H1 (cell line): ENCODE measurements at regions not wholly inside any gene's neighbourhood (a gene's known extent, or its start where the extent isn't known, plus 50 kb on each side); places are given as distances from the start of the nearest gene placed in this dataset.

Source experiments
- CTCF ChIA-PET: fragments of 300-600 bp; sonication (Branson Sonifier 250); formaldehyde crosslinking; loops from one replicate; lab custom pipeline; 2021; ENCODE audit not compliant: partially characterized antibody; lab: Charles Lee
- POLR2A ChIA-PET: fragments of 300-600 bp; sonication (Branson Sonifier 250); formaldehyde crosslinking; loops from one replicate; lab custom pipeline; 2021; ENCODE audit warnings: inconsistent platforms; ENCODE audit not compliant: partially characterized antibody; lab: Charles Lee
- DNase-seq, 2 experiments: peaks; one replicate each; pipeline versions ENCODE4 v3.0.0 to v3.0.0-alpha.2; 2010 to 2022; ENCODE audit warnings: low spot score in 2 of 2, low read depth in 1 of 2, mixed read lengths in 1 of 2
- FAIRE-seq: peaks from 2 replicates; lab custom pipeline; 2011; peaks lifted over from hg19 to GRCh38; lab: Jason Lieb, UNC
- H2AFZ ChIP-seq: 2 replicates; pipeline ENCODE4 v1.8.1; 2012; ENCODE audit warnings: low read length, inconsistent platforms
- H2AK5ac ChIP-seq: 2 replicates; pipeline ENCODE4 v1.6.1; 2013; ENCODE audit warnings: low read depth, low read length
- H2BK120ac ChIP-seq: replicated peaks from 2 replicates; pipeline ENCODE3; 2013; ENCODE audit warnings: low read depth, low read length, inconsistent platforms
- H2BK12ac ChIP-seq: 2 replicates; pipeline ENCODE4 v1.6.1; 2013; ENCODE audit warnings: low read depth, low read length
- H2BK15ac ChIP-seq: 2 replicates; pipeline ENCODE4 v1.6.1; 2013; ENCODE audit warnings: low read length
- H2BK20ac ChIP-seq: 2 replicates; pipeline ENCODE4 v1.6.1; 2013; ENCODE audit warnings: low read length
- H2BK5ac ChIP-seq: 2 replicates; pipeline ENCODE4 v1.6.1; 2013; ENCODE audit warnings: low read depth, low read length
- H3K14ac ChIP-seq: 2 replicates; pipeline ENCODE4 v1.6.1; 2013; ENCODE audit warnings: inconsistent platforms; ENCODE audit not compliant: insufficient read length
- H3K18ac ChIP-seq: 2 replicates; pipeline ENCODE4 v1.6.1; 2013; ENCODE audit warnings: low read length; ENCODE audit errors: extremely low read depth
- H3K23ac ChIP-seq: 2 replicates; pipeline ENCODE4 v1.6.1; 2013; ENCODE audit warnings: inconsistent platforms; ENCODE audit not compliant: insufficient read length
- H3K23me2 ChIP-seq: 2 replicates; pipeline ENCODE4 v1.6.1; 2013; ENCODE audit warnings: low read depth, low read length
- H3K27ac ChIP-seq: 2 replicates; pipeline ENCODE4 v1.6.1; 2011; ENCODE audit warnings: low read depth, low read length, inconsistent platforms
- H3K27me3 ChIP-seq, 4 experiments: replicated peaks in 1 of 4; 1 replicate in 1 of 4; 2 replicates in 3 of 4; pipeline versions ENCODE4 v1.6.1 to v1.8.1; 2011 to 2013; ENCODE audit warnings: low read length in 3 of 4, mild to moderate bottlenecking in 3 of 4, inconsistent platforms in 2 of 4, mixed read lengths in 2 of 4, moderate library complexity in 1 of 4; ENCODE audit not compliant: control insufficient read depth in 3 of 4, insufficient read depth in 3 of 4; ENCODE audit errors: extremely low read depth in 1 of 4
- H3K36me3 ChIP-seq, 4 experiments: 2 replicates each; pipeline versions ENCODE4 v1.6.1 to v1.8.1; 2011 to 2013; ENCODE audit warnings: mild to moderate bottlenecking in 4 of 4, low read length in 3 of 4, moderate library complexity in 2 of 4, control low read depth in 1 of 4, inconsistent platforms in 1 of 4; ENCODE audit not compliant: insufficient read depth in 4 of 4, control insufficient read depth in 2 of 4
- H3K4ac ChIP-seq: replicated peaks from 2 replicates; pipeline ENCODE3; 2013; ENCODE audit warnings: low read length, low read depth, mixed read lengths, inconsistent platforms; ENCODE audit not compliant: insufficient read length
- H3K4me1 ChIP-seq, 4 experiments: replicated peaks in 1 of 4; 1 replicate in 1 of 4; 2 replicates in 3 of 4; pipeline versions ENCODE4 v1.6.1 to v1.8.1; 2011 to 2013; ENCODE audit warnings: low read length in 3 of 4, inconsistent platforms in 2 of 4, mixed read lengths in 1 of 4; ENCODE audit not compliant: insufficient read depth in 4 of 4, control insufficient read depth in 3 of 4
- H3K4me2 ChIP-seq, 2 experiments: 2 replicates each; pipeline versions ENCODE4 v1.6.1 to v1.8.1; 2011 to 2013; ENCODE audit warnings: low read depth in 2 of 2, low read length in 2 of 2, control low read depth in 1 of 2, inconsistent platforms in 1 of 2, mild to moderate bottlenecking in 1 of 2; ENCODE audit not compliant: insufficient read depth in 1 of 2
- H3K4me3 ChIP-seq, 4 experiments: fragments of 200-600, 300-600 bp in 1 of 4; sonication (generic), shearing (Covaris generic), sonication (Bioruptor Twin) in 1 of 4; 2 replicates each; pipeline versions ENCODE4 v1.5.1 to v1.8.1; 2011 to 2016; ENCODE audit warnings: low read length in 4 of 4, low read depth in 3 of 4, control low read depth in 2 of 4, inconsistent platforms in 2 of 4, mild to moderate bottlenecking in 2 of 4, mixed read lengths in 1 of 4, moderate library complexity in 1 of 4; ENCODE audit not compliant: insufficient read depth in 2 of 4; ENCODE audit errors: extremely low read depth in 1 of 4
- H3K56ac ChIP-seq: replicated peaks from 2 replicates; pipeline ENCODE3; 2013; ENCODE audit warnings: low read depth, mild to moderate bottlenecking, mixed read lengths, low read length, inconsistent platforms; ENCODE audit not compliant: insufficient read length
- H3K79me1 ChIP-seq: 2 replicates; pipeline ENCODE4 v1.6.1; 2013; ENCODE audit warnings: low read depth, low read length, control low read depth
- H3K79me2 ChIP-seq, 2 experiments: 2 replicates each; pipeline versions ENCODE4 v1.6.1 to v1.8.1; 2012 to 2013; ENCODE audit warnings: low read length in 2 of 2, mild to moderate bottlenecking in 2 of 2, inconsistent platforms in 1 of 2; ENCODE audit not compliant: insufficient read depth in 2 of 2, control insufficient read depth in 1 of 2
- H3K9ac ChIP-seq, 4 experiments: replicated peaks in 1 of 4; 1 replicate in 1 of 4; 2 replicates in 3 of 4; pipeline versions ENCODE4 v1.6.1 to v1.8.1; 2011 to 2013; ENCODE audit warnings: low read depth in 3 of 4, low read length in 3 of 4, control low read depth in 2 of 4, mild to moderate bottlenecking in 2 of 4, moderate library complexity in 2 of 4, inconsistent platforms in 1 of 4; ENCODE audit errors: extremely low read depth in 1 of 4
- H3K9me3 ChIP-seq, 2 experiments: 2 replicates each; pipeline versions ENCODE4 v1.6.1 to v1.8.1; 2012 to 2013; ENCODE audit warnings: mild to moderate bottlenecking in 2 of 2, moderate library complexity in 2 of 2, control low read depth in 1 of 2, inconsistent platforms in 1 of 2, low read depth in 1 of 2, low read length in 1 of 2, mixed read lengths in 1 of 2; ENCODE audit not compliant: insufficient read depth in 2 of 2
- H4K20me1 ChIP-seq, 2 experiments: replicated peaks in 1 of 2; 2 replicates each; pipeline versions ENCODE3 to v1.8.1; 2011 to 2013; ENCODE audit warnings: inconsistent platforms in 2 of 2, low read length in 2 of 2, mild to moderate bottlenecking in 1 of 2; ENCODE audit not compliant: insufficient read depth in 2 of 2, control insufficient read depth in 1 of 2
- H4K5ac ChIP-seq: 2 replicates; pipeline ENCODE4 v1.6.1; 2013; ENCODE audit warnings: low read length, low read depth, mixed read lengths, inconsistent platforms; ENCODE audit not compliant: insufficient read length
- H4K8ac ChIP-seq: 2 replicates; pipeline ENCODE4 v1.8.0; 2013; ENCODE audit warnings: mild to moderate bottlenecking, moderate library complexity, low read length, inconsistent platforms; ENCODE audit not compliant: insufficient read depth; ENCODE audit errors: extremely low read depth
- H4K91ac ChIP-seq: replicated peaks from 2 replicates; pipeline ENCODE3; 2013; ENCODE audit warnings: low read length, mixed read lengths, inconsistent platforms; ENCODE audit not compliant: insufficient read length
- BCL11A ChIP-seq, 2 experiments: IDR thresholded peaks; one replicate each; pipeline ENCODE4 v1.6.1; 2011; ENCODE audit warnings: low read depth in 2 of 2, low read length in 2 of 2, mild to moderate bottlenecking in 2 of 2
- WGBS, 2 experiments: shearing (Covaris generic) in 1 of 2; methylation state at CpG; one replicate each; pipeline versions ENCODE4 v1.1.6 to v1.1.7; 2013 to 2015; ENCODE audit warnings: low lambda C conversion rate in 2 of 2, mixed read lengths in 2 of 2, inconsistent platforms in 1 of 2, low coverage in 1 of 2, missing lambda C conversion rate in 1 of 2; ENCODE audit not compliant: insufficient replicate concordance in 2 of 2, insufficient coverage in 1 of 2, insufficient read length in 1 of 2; ENCODE audit errors: extremely low coverage in 1 of 2, missing lambda C conversion rate in 1 of 2; 5-methylcytosine and 5-hydroxymethylcytosine counted together

- H2AK5ac ChIP-seq = no peak overlapping the region
- no peak overlapping the region for H4K91ac ChIP-seq
- H2BK5ac ChIP-seq = no peak overlapping the region
- H3K23ac ChIP-seq = no peak overlapping the region
- H3K27ac ChIP-seq = no peak overlapping the region
- H2AFZ ChIP-seq = no peak overlapping the region
- H2BK20ac ChIP-seq = no peak overlapping the region
- H3K36me3 ChIP-seq = no peaks in the 10 kb centered on the region
- no peak overlapping the region for H4K5ac ChIP-seq
- H3K79me1 ChIP-seq = no peaks in the 10 kb centered on the region
- H4K8ac ChIP-seq = no peak overlapping the region
- H3K4ac ChIP-seq = no peak overlapping the region
- no peak overlapping the region for H3K9ac ChIP-seq
- no peak overlapping the region for H3K4me2 ChIP-seq
- H3K18ac ChIP-seq = no peak overlapping the region
- H3K4me1 ChIP-seq = no peaks in the 10 kb centered on the region
- no peaks in the 10 kb centered on the region for H3K27me3 ChIP-seq
- no peaks in the 10 kb centered on the region for H4K20me1 ChIP-seq
- no peak overlapping the region for H2BK120ac ChIP-seq
- H3K9me3 ChIP-seq = no peaks in the 10 kb centered on the region
- H3K14ac ChIP-seq = no peak overlapping the region
- 100% methylated on average over 1 of the region's 1 CpG; no CpG with 5 or more reads in 1 of the 2 experiments for WGBS, 2 experiments
- no peaks in the 10 kb centered on the region for H3K79me2 ChIP-seq
- no peak for TF ChIP-seq BCL11A (IDR thresholded peaks at IDR 0.05; ENCODE audit: low read depth in 2 of 2, low read length in 2 of 2)
- POLR2A ChIA-PET = no interaction called here
- CTCF ChIA-PET = no interaction called here
- no peak overlapping the region for H3K56ac ChIP-seq
- no peak overlapping the region for H2BK12ac ChIP-seq
- FAIRE-seq = no peak
- no peak overlapping the region for H3K4me3 ChIP-seq
- H3K23me2 ChIP-seq = no peaks in the 10 kb centered on the region
- DNase-seq = no peak
- H2BK15ac ChIP-seq = no peak overlapping the region
Measured at GRCh38 chrX:122940199-122940598, 243.9 kb upstream of the GRIA3 start.
